Gastroesophageal sphincter (tissue), 4 donors: ENCODE measurements at regions not wholly inside any gene's neighbourhood (a gene's known extent, or its start where the extent isn't known, plus 50 kb on each side); places are given as distances from the start of the nearest gene placed in this dataset.

ENCODE experiments used
- ATAC-seq: fragments of 150-250 bp; one replicate; pipeline ENCODE4 v1.9.1; 2016; ENCODE audit warnings: mild to moderate bottlenecking, moderate library complexity
- H3K27ac ChIP-seq, 4 donors: fragments of 200-600 bp; sonication (generic) in 3 of 4; 1 replicate in 3 of 4; 2 replicates in 1 of 4; pipeline ENCODE4 v1.5.1; 2016 to 2019
- H3K27me3 ChIP-seq: fragments of 200-600 bp; sonication (generic); one replicate; pipeline ENCODE4 v1.5.1; 2019
- H3K36me3 ChIP-seq, 2 donors: fragments of 200-600 bp; sonication (generic); one replicate each; pipeline ENCODE4 v1.5.1; 2019; ENCODE audit warnings: control low read depth in 1 of 2
- H3K4me1 ChIP-seq, 3 donors: fragments of 200-600 bp; sonication (generic); 1 replicate in 2 of 3; 2 replicates in 1 of 3; pipeline ENCODE4 v1.5.1; 2016 to 2019; ENCODE audit warnings: control low read depth in 2 of 3
- H3K4me3 ChIP-seq, 2 donors: fragments of 200-600 bp; sonication (generic); one replicate each; pipeline ENCODE4 v1.5.1; 2019; ENCODE audit warnings: mild to moderate bottlenecking in 1 of 2, moderate library complexity in 1 of 2
- H3K9me3 ChIP-seq, 3 donors: fragments of 200-600 bp; sonication (generic); one replicate each; pipeline ENCODE4 v1.5.1; 2017 to 2019; ENCODE audit warnings: control low read depth in 2 of 3
- CTCF ChIP-seq, 4 experiments: fragments of 200-600 bp in 2 of 4; fragments of 450-650 bp in 2 of 4; sonication (generic) in 1 of 4; IDR thresholded peaks; one replicate each; pipeline ENCODE4 v1.5.1; 2017 to 2019; ENCODE audit warnings: antibody characterized with exemption in 4 of 4, mild to moderate bottlenecking in 2 of 4, moderate library complexity in 2 of 4
- EP300 ChIP-seq: sonication (generic); formaldehyde crosslinking; IDR thresholded peaks from one replicate; pipeline ENCODE4 v1.6.1; 2017; ENCODE audit warnings: antibody characterized with exemption, mild to moderate bottlenecking
- POLR2A ChIP-seq, 2 donors: fragments of 450-650 bp; IDR thresholded peaks; one replicate each; pipeline ENCODE4 v1.6.1; 2017; ENCODE audit warnings: antibody characterized with exemption in 2 of 2, mild to moderate bottlenecking in 2 of 2, moderate library complexity in 1 of 2
- POLR2AphosphoS5 ChIP-seq: sonication (generic); formaldehyde crosslinking; IDR thresholded peaks from one replicate; pipeline ENCODE4 v1.6.1; 2017; ENCODE audit warnings: antibody characterized with exemption
- WGBS, 2 donors: methylation state at CpG; one replicate each; pipeline ENCODE4 v1.1.5; 2018; ENCODE audit warnings: low coverage in 1 of 2; 5-methylcytosine and 5-hydroxymethylcytosine counted together

- ATAC-seq, result no peak
- WGBS, 2 donors, result 95 to 100% methylated on average over 1 of the region's 1 CpG
- Histone ChIP-seq H3K27ac (no peak overlapping the region), H3K9me3 (no peaks in the 10 kb centered on the region), H3K36me3 (no peaks in the 10 kb centered on the region), H3K4me3 (no peak overlapping the region), H3K27me3 (no peaks in the 10 kb centered on the region), H3K4me1 (no peaks in the 10 kb centered on the region)
- TF ChIP-seq EP300 (no peak), CTCF (IDR thresholded peaks at IDR 0.05) (no peak), POLR2A (IDR thresholded peaks at IDR 0.05) (no peak), POLR2AphosphoS5 (no peak)
These were observed 647.7 kb downstream of the ZPLD1 start for GRCh38 chr3:103082501-103082900.

- Histone ChIP-seq H3K36me3 (no peaks in the 10 kb centered on the region), H3K27ac (no peak overlapping the region), H3K27me3 (no peaks in the 10 kb centered on the region), H3K4me1 (no peaks in the 10 kb centered on the region), H3K4me3 (no peak overlapping the region), H3K9me3 (no peaks in the 10 kb centered on the region)
- TF ChIP-seq CTCF (IDR thresholded peaks at IDR 0.05) (no peak), EP300 (no peak), POLR2AphosphoS5 (no peak)
- 84 to 85% methylated on average over 3 of the region's 3 CpGs for whole genome bisulfite sequencing, 2 donors
- no peak for ATAC-seq
These were observed 649.2 kb downstream of the ZPLD1 start for GRCh38 chr3:103083848-103084631.

- Histone ChIP-seq H3K4me3 (no peak overlapping the region), H3K27ac (no peak overlapping the region), H3K36me3 (no peaks in the 10 kb centered on the region), H3K9me3 (no peaks in the 10 kb centered on the region), H3K4me1 (no peaks in the 10 kb centered on the region), H3K27me3 (no peaks in the 10 kb centered on the region)
- no peak for TF ChIP-seq EP300
- no peak for TF ChIP-seq POLR2AphosphoS5
- TF ChIP-seq CTCF (IDR thresholded peaks at IDR 0.05), result no peak
- no peak for TF ChIP-seq POLR2A (IDR thresholded peaks at IDR 0.05)
- ATAC-seq, result no peak
These were observed 650.6 kb downstream of the ZPLD1 start for GRCh38 chr3:103085465-103085864.

GRCh38 chr3:103089758-103090157 is 654.9 kb downstream of the ZPLD1 start:
- no peak for ATAC-seq
- no peak overlapping the region for H3K4me3 ChIP-seq
- H3K4me1 ChIP-seq, result no peaks in the 10 kb centered on the region
- no peaks in the 10 kb centered on the region for H3K27me3 ChIP-seq
- H3K9me3 ChIP-seq, result peaks cover 0 to 5% (median 0%) of the 10 kb centered on the region in 3 donors
- TF ChIP-seq CTCF (IDR thresholded peaks at IDR 0.05) (no peak), POLR2A (IDR thresholded peaks at IDR 0.05) (no peak), EP300 (no peak), POLR2AphosphoS5 (no peak)
- no peak overlapping the region for H3K27ac ChIP-seq
- H3K36me3 ChIP-seq, result no peaks in the 10 kb centered on the region

- no peaks in the 10 kb centered on the region for H3K27me3 ChIP-seq
- no peaks in the 10 kb centered on the region for H3K4me1 ChIP-seq
- no peaks in the 10 kb centered on the region for H3K36me3 ChIP-seq
- no CpG with 5 or more reads among the region's 2 CpGs for WGBS, 2 donors
- H3K4me3 ChIP-seq, result no peak overlapping the region
- no peaks in the 10 kb centered on the region for H3K9me3 ChIP-seq
- ATAC-seq, result no peak
- no peak overlapping the region for H3K27ac ChIP-seq
- TF ChIP-seq CTCF (IDR thresholded peaks at IDR 0.05), result no peak
- no peak for TF ChIP-seq EP300
- TF ChIP-seq POLR2A (IDR thresholded peaks at IDR 0.05), result no peak
- no peak for TF ChIP-seq POLR2AphosphoS5
These were observed 670.4 kb downstream of the ZPLD1 start for GRCh38 chr3:103105206-103105605.
